ENCODE measurements at regions not wholly inside any gene's neighbourhood (a gene's known extent, or its start where the extent isn't known, plus 50 kb on each side); places are given as distances from the start of the nearest gene placed in this dataset.

DNA sequence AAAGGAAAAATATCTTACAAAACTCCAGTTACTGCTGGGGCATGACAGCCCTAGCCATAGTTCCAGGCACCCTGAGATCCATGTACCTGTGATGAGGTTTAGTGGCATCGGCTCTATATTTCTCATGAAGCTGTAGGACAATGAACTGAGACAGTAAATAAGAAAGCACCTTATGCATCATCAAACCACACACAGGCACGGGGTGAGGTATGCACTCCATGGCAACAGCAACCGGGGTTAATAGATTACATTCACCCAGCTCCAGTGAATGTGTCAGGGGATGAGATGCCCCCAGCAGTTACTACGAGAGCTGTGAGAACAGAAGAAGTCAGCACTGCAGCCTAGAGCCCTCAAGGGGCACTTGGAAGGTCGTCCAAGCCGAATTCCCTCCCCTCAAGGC lies 162.0 kb upstream of the S1PR3 start:
- no peak for FAIRE-seq
- no peak overlapping the region for H3K4me2 ChIP-seq

GRCh38 chr9:88831713-88832407 lies 159.4 kb upstream of the S1PR3 start:
- H3K4me3 ChIP-seq, result no peak overlapping the region
- ChIA-PET CTCF (no interaction called here), POLR2A (no interaction called here)
- H3K4me2 ChIP-seq, result no peak overlapping the region
- H3K9me3 ChIP-seq, result no peaks in the 10 kb centered on the region
- H3K4me1 ChIP-seq, result no peaks in the 10 kb centered on the region
- FAIRE-seq (no peak), DNase-seq (ENCODE audit: low read depth in 1 of 2, low spot score in 1 of 2) (no peak), ATAC-seq (no peak)
- TF ChIP-seq, protein P1, sequence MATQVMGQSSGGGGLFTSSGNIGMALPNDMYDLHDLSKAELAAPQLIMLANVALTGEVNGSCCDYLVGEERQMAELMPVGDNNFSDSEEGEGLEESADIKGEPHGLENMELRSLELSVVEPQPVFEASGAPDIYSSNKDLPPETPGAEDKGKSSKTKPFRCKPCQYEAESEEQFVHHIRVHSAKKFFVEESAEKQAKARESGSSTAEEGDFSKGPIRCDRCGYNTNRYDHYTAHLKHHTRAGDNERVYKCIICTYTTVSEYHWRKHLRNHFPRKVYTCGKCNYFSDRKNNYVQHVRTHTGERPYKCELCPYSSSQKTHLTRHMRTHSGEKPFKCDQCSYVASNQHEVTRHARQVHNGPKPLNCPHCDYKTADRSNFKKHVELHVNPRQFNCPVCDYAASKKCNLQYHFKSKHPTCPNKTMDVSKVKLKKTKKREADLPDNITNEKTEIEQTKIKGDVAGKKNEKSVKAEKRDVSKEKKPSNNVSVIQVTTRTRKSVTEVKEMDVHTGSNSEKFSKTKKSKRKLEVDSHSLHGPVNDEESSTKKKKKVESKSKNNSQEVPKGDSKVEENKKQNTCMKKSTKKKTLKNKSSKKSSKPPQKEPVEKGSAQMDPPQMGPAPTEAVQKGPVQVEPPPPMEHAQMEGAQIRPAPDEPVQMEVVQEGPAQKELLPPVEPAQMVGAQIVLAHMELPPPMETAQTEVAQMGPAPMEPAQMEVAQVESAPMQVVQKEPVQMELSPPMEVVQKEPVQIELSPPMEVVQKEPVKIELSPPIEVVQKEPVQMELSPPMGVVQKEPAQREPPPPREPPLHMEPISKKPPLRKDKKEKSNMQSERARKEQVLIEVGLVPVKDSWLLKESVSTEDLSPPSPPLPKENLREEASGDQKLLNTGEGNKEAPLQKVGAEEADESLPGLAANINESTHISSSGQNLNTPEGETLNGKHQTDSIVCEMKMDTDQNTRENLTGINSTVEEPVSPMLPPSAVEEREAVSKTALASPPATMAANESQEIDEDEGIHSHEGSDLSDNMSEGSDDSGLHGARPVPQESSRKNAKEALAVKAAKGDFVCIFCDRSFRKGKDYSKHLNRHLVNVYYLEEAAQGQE (IDR thresholded peaks at IDR 0.05), result no peak
- TF ChIP-seq ZC3H11A (IDR thresholded peaks at IDR 0.05) (no peak), PHF8 (IDR thresholded peaks at IDR 0.05; ENCODE audit: borderline replicate concordance, low read depth) (no peak), E2F6 (IDR thresholded peaks at IDR 0.05; ENCODE audit: borderline replicate concordance, low read depth) (no peak), FOSB (CRISPR knock-in tag; IDR thresholded peaks at IDR 0.05) (no peak), ELK1 (IDR thresholded peaks at IDR 0.05; ENCODE audit: low read depth, low read length) (no peak), CEBPB (IDR thresholded peaks at IDR 0.05) (no peak), MAX (IDR thresholded peaks at IDR 0.05) (no peak), CHD4 (IDR thresholded peaks at IDR 0.05; ENCODE audit: borderline replicate concordance) (no peak), SMC3 (IDR thresholded peaks at IDR 0.05) (no peak), HEYL (CRISPR knock-in tag; IDR thresholded peaks at IDR 0.05) (no peak), EP300 (IDR thresholded peaks at IDR 0.05) (no peak), NFE2L2 (conservative IDR thresholded peaks at IDR 0.05; ENCODE audit: low read length) (no peak)
- no peak overlapping the region for H3K27ac ChIP-seq
- WGBS (ENCODE audit: missing lambda C conversion rate), result 78% methylated on average over 6 of the region's 6 CpGs

More for the DNA sequence above, 162.0 kb upstream of the S1PR3 start:
- POLR2A ChIA-PET, result no interaction called here
- H3K4me1 ChIP-seq, result no peaks in the 10 kb centered on the region
- DNase-seq (ENCODE audit: low read depth in 1 of 2, low spot score in 1 of 2), result no peak
- 63% methylated on average over 6 of the region's 6 CpGs for WGBS (ENCODE audit: missing lambda C conversion rate)
- H3K9me3 ChIP-seq, result no peaks in the 10 kb centered on the region
- H3K4me3 ChIP-seq, result no peak overlapping the region
- CTCF ChIA-PET, result no interaction called here
- peak in 1 of 2 experiments; percentile 29; a peak in 2 of 6 replicates for ATAC-seq
- no peak overlapping the region for H3K27ac ChIP-seq
- TF ChIP-seq NFE2L2 (conservative IDR thresholded peaks at IDR 0.05; ENCODE audit: low read length) (no peak), KDM1A (IDR thresholded peaks at IDR 0.05; ENCODE audit: low read depth) (no peak), TP53 (CRISPR knock-in tag; IDR thresholded peaks at IDR 0.05) (no peak), NR3C1 (IDR thresholded peaks at IDR 0.05) (no peak), HOXB5 (CRISPR knock-in tag; IDR thresholded peaks at IDR 0.05) (no peak), CHD4 (IDR thresholded peaks at IDR 0.05; ENCODE audit: borderline replicate concordance) (no peak), POLR2AphosphoS2 (conservative IDR thresholded peaks at IDR 0.05; ENCODE audit: low read length) (no peak), RARB (CRISPR knock-in tag; IDR thresholded peaks at IDR 0.05) (no peak), RFX5 (IDR thresholded peaks at IDR 0.05) (no peak), GATA3 (IDR thresholded peaks at IDR 0.05; ENCODE audit: borderline replicate concordance) (no peak), HEYL (CRISPR knock-in tag; IDR thresholded peaks at IDR 0.05) (no peak), E2F6 (IDR thresholded peaks at IDR 0.05; ENCODE audit: borderline replicate concordance, low read depth) (no peak), HOXB13 (CRISPR knock-in tag; IDR thresholded peaks at IDR 0.05; ENCODE audit: low read depth) (no peak)
- TF ChIP-seq, protein P2, sequence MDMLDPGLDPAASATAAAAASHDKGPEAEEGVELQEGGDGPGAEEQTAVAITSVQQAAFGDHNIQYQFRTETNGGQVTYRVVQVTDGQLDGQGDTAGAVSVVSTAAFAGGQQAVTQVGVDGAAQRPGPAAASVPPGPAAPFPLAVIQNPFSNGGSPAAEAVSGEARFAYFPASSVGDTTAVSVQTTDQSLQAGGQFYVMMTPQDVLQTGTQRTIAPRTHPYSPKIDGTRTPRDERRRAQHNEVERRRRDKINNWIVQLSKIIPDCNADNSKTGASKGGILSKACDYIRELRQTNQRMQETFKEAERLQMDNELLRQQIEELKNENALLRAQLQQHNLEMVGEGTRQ (IDR thresholded peaks at IDR 0.05), result no peak
